Activated CD8-positive, alpha-beta memory T cell treated with anti-CD3 and anti-CD28 coated beads, Interleukin-2, amount 50 U/mL, for 4 hours (primary cell): ENCODE measurements at regions not wholly inside any gene's neighbourhood (a gene's known extent, or its start where the extent isn't known, plus 50 kb on each side); places are given as distances from the start of the nearest gene placed in this dataset.

ENCODE experiments used
- DNase-seq: peaks from one replicate; pipeline ENCODE4 v3.0.0-alpha.2; 2020

- DNase-seq = no peak
Measured at GRCh38 chr6:14709900-14710299, 536.0 kb upstream of the JARID2 start.

- DNase-seq = no peak
Measured at GRCh38 chr6:14710421-14710820, 535.4 kb upstream of the JARID2 start.

- DNase-seq = peak; percentile 24
Measured at GRCh38 chr6:14711056-14711703, 534.7 kb upstream of the JARID2 start.

GRCh38 chr6:14711704-14712379, 534.0 kb upstream of the JARID2 start:
- DNase-seq = no peak

- no peak for DNase-seq
Measured at GRCh38 chr6:14713008-14713960, 532.6 kb upstream of the JARID2 start.

GRCh38 chr6:14713966-14714631, 531.8 kb upstream of the JARID2 start:
- DNase-seq = no peak

GRCh38 chr6:14715076-14715475, 530.8 kb upstream of the JARID2 start:
- DNase-seq = no peak

GRCh38 chr6:14716499-14717146, 529.2 kb upstream of the JARID2 start:
- no peak for DNase-seq

- no peak for DNase-seq
Measured at GRCh38 chr6:14717307-14717706, 528.6 kb upstream of the JARID2 start.

- DNase-seq = no peak
Measured at GRCh38 chr6:14718861-14719260, 527.0 kb upstream of the JARID2 start.

GRCh38 chr6:14719270-14719669, 526.6 kb upstream of the JARID2 start:
- no peak for DNase-seq

- no peak for DNase-seq
Measured at GRCh38 chr6:14720411-14721102, 525.3 kb upstream of the JARID2 start.

GRCh38 chr6:14721103-14721758, 524.6 kb upstream of the JARID2 start:
- DNase-seq = no peak

GRCh38 chr6:14722001-14722562, 523.8 kb upstream of the JARID2 start:
- DNase-seq = no peak

- DNase-seq = no peak
Measured at GRCh38 chr6:14722704-14723103, 523.2 kb upstream of the JARID2 start.

GRCh38 chr6:14723535-14724086, 522.3 kb upstream of the JARID2 start:
- DNase-seq = no peak

- no peak for DNase-seq
Measured at GRCh38 chr6:14724549-14724948, 521.3 kb upstream of the JARID2 start.

- no peak for DNase-seq
Measured at GRCh38 chr6:14726816-14727493, 518.9 kb upstream of the JARID2 start.

- DNase-seq = no peak
Measured at GRCh38 chr6:14727494-14728395, 518.1 kb upstream of the JARID2 start.
